HCT116 (cell line): ENCODE measurements at regions not wholly inside any gene's neighbourhood (a gene's known extent, or its start where the extent isn't known, plus 50 kb on each side); places are given as distances from the start of the nearest gene placed in this dataset.
"Not testable (repeated sequence)": the region's sequence is repeated elsewhere in the genome, so short reads cannot be mapped to it uniquely, and the experiment has no call there.

ENCODE experiments used
- POLR2AphosphoS5 ChIP-seq: IDR thresholded peaks from 2 replicates; pipeline ENCODE4 v1.6.1; 2011; ENCODE audit warnings: mild to moderate bottlenecking, low read depth, low read length, moderate library complexity
- SRF ChIP-seq: IDR thresholded peaks from 2 replicates; pipeline ENCODE4 v1.6.1; 2012; ENCODE audit warnings: low read depth
- YY1 ChIP-seq: IDR thresholded peaks from 2 replicates; pipeline ENCODE4 v1.6.1; 2011; ENCODE audit warnings: low read length, low read depth, moderate library complexity, mild to moderate bottlenecking; ENCODE audit not compliant: insufficient replicate concordance; ENCODE audit errors: extremely low read depth

DNA sequence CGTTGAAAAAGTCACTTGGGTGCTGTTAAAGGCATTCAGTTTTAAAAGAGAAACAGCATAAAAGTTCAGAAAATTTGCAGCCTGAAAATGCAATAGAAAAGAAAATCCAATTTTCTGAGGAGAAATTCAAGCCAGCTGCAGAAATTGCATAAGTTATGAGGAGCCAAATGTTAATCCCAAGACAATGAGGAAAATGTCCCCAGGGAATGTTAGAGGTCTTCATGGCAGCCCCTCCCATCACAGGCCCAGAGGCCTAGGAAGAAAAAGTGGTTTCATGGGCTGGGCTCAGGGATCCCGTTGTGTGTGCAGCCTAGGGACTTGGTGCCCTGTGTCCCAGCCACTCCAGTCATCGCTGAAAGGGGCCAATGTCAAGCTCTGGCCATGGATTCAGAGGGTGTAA lies 1055.6 kb downstream of the DIPK2A start:
- not testable (repeated sequence) for TF ChIP-seq SRF, POLR2AphosphoS5, YY1
